Posterior vena cava (tissue), 2 donors: ENCODE measurements at regions not wholly inside any gene's neighbourhood (a gene's known extent, or its start where the extent isn't known, plus 50 kb on each side); places are given as distances from the start of the nearest gene placed in this dataset.
"Not testable (repeated sequence)": the region's sequence is repeated elsewhere in the genome, so short reads cannot be mapped to it uniquely, and the experiment has no call there.

Experiments
- DNase-seq: peaks from one replicate; pipeline ENCODE4 v3.0.0-alpha.2; 2020; ENCODE audit warnings: low spot score
- intact Hi-C, 2 donors: fragments of 100-400 bp; cut with DNase I; formaldehyde crosslinking; loops; one replicate each; pipeline versions ENCODE4 v1.14.1 to v1.14.2; 2022 to 2023
- donor health status: DM: yes; HTN: yes; CAD: no.
- donor health status: DM: yes; HTN: yes; CAD: no.

DNA sequence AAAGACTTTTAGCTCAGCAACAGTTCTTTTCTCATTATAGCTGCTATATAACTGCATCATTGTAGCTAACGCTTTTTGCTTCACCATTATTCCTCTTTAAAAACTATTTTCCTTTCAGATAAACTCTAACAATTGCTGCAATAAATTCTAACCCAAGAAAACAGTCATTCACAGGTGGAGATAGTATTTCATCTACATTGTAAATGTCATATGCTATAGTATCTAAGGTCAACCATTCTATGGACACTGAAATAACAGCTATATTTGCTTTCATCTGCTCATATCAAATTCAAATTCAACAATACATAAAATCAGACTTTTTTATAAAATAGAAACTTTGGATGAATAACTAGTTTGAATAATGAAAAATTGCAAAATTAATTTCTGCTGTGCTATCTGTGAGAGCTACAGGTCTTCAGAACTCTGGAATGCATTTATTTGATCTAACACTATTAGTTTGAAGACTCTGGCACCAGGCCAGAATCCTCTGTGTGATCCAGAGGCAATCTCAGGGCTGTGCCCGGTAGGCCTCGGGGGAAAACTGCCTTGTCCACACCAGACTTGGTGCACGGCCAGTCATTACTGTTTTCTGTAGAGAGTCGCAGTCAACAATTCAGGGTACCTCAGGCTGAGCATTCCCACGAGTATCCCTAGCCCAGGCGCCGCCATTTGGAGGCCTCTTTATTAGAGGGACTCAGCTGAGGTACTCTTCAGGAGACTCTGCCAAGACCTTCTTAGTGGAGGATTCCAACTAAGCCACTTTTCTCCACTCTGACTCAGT lies 332.4 kb downstream of the SLC7A11 start:
- intact Hi-C loops, result no loop called here
- no peak for DNase-seq

GRCh38 chr4:137905930-137906329 lies 336.2 kb downstream of the SLC7A11 start:
- intact Hi-C loops, result no loop called here
- no peak for DNase-seq

DNA sequence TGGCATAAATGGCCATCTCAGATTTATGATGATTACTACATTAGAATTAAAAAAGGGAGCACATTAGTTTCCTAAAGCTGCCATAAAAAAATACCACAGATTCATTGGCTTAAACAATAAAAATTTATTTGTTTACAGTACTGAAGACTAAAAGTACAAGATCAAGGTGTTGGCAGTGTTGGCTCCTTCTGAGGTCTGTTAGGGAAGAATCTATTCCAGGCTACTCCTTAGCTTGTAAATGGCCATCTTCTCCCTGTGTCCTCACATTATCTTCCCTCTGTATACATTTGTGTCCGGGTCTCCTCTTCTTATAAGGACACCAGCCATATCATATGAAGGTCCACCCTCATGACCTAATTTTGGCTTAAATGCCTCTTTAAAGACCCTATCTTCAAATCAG lies 341.0 kb downstream of the SLC7A11 start:
- DNase-seq, result no peak
- intact Hi-C loops, result no loop called here

DNA sequence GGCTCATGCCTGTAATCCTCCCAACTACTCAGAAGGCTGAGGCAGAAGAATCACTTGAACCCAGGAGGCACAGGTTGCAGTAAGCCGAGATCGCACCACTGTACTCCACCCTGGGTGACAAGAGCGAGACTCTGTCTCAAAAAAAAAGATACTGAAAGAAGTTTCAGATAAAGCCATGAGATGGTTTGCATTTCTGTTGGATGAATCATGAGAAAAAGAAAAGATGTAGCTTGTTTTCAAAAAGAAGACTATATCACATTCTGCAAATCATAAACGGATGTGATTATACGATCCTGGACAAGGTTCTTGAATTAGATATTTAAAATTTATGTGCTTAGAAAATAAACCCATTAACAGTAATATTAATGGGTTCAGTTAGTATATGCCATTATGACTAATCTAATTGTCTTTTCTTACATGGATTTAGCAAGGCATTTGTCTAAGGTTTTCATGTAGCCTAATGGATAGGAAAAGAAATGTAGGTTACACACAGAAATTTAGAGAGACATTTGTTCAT lies 345.9 kb downstream of the SLC7A11 start:
- intact Hi-C loops, result no loop called here
- no peak for DNase-seq

DNA sequence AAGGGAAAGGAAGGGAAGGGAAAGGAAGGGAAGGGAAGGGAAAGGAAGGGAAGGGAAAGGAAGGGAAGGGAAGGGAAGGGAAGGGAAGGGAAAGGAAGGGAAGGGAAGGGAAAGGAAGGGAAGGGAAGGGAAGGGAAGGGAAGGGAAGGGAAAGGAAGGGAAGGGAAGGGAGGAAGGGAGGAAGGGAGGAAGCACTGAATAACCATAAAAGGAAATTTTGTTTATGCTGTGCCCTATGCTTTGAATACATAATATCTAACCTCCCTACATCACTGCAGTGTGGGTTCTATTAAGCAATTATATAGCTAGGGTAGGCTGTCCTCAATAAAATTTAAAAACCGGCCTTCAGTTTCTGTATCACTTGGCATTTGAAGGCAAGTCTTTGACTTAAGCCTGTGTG lies 346.6 kb downstream of the SLC7A11 start:
- intact Hi-C loops, result not testable (repeated sequence)

DNA sequence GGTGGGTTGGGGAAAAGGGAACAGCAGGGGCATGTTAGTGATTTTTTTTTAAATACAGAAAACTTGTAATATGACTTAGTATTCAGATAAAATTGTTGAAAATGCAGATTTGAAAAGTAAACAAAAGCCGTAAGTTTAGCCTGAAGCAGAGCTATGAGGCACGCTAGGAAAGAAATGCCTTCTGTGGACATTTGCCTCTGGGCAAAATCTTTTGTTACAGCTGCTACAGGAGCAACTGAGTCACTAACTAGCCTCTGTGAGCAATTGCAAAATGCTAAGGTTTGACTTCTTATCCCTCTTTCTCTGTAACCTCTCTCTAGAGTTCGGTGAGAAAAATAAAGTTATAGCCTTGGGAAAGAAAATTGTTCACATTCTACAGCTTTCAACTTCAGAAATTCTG lies 350.0 kb downstream of the SLC7A11 start:
- intact Hi-C loops, result no loop called here
- DNase-seq, result no peak

More for the DNA sequence above, 346.6 kb downstream of the SLC7A11 start:
- DNase-seq, result not testable (repeated sequence)

DNA sequence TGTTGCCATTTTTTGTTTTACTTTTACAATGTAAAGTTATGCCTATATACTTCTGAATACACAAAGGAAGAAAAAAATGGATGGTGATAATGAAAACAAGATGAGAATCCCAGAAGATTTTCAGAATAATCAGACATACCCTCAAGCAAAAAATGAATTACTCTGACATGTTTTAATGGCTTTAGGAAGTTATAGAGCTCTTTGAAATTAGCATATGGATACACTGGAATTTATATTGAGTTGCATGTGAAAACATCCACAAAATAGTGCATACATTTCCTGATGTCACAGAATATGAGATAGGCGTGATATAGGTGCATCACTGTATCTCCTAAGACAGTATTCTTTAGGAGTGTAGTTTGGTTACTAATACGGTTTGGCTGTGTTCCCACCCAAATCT lies 351.3 kb downstream of the SLC7A11 start:
- intact Hi-C loops, result no loop called here
- DNase-seq, result no peak

DNA sequence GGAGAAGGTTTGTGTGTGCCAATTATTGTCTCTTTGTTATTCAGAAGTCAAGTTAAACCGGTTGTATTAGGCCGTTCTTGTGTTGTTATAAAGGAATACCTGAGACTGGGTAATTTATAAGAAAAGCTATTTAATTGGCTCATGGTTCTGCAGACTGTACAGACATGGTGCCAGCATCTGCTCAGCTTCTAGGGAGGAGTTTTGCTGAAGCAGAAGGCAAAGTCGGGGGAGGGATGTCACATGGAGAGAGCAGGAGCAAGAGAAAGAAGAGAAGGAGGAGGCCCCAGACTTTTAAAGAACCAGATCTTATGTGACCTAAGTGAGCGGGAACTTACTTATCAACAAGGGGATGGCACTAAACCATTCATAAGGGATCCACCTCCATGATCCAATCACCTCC lies 349.3 kb upstream of the PCDH18 start:
- no peak for DNase-seq
- intact Hi-C loops, result no loop called here

DNA sequence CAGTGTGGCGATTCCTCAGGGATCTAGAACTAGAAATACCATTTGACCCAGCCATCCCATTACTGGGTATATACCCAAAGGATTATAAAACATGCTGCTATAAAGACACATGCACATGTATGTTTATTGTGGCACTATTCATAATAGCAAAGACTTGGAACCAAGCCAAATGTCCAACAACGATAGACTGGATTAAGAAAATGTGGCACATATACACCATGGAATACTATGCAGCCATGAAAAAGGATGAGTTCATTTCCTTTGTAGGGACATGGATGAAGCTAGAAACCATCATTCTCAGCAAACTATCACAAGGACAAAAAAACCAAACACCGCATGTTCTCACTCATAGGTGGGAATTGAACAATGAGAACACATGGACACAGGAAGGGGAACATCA lies 335.8 kb upstream of the PCDH18 start:
- DNase-seq, intact Hi-C loops: not testable (repeated sequence)

- intact Hi-C loops, result no loop called here
- DNase-seq, result no peak
Measured at GRCh38 chr4:137866671-137867070, 334.4 kb upstream of the PCDH18 start.

DNA sequence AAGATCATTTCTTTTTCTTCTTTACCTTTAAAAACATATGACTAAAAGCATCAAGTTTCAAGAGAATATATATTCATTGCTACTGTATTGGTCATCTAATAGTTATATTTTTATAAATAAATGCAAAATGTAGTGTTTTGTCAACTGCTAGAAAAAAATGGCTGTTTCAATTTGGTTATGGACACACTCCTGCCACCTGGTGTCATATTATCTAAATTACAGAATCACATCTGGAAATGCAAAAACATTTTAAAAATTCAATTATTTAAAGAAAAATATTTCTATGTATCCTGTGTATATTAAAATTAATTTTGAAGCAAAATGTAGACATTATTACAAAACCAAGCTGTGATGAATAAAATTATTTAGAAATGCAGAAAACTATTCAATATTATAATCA lies 329.4 kb upstream of the PCDH18 start:
- intact Hi-C loops, result no loop called here
- no peak for DNase-seq

- intact Hi-C loops, result no loop called here
- no peak for DNase-seq
Measured at GRCh38 chr4:137853424-137853823, 321.1 kb upstream of the PCDH18 start.

GRCh38 chr4:137852326-137852725 lies 320.0 kb upstream of the PCDH18 start:
- intact Hi-C loops, result no loop called here
- no peak for DNase-seq

DNA sequence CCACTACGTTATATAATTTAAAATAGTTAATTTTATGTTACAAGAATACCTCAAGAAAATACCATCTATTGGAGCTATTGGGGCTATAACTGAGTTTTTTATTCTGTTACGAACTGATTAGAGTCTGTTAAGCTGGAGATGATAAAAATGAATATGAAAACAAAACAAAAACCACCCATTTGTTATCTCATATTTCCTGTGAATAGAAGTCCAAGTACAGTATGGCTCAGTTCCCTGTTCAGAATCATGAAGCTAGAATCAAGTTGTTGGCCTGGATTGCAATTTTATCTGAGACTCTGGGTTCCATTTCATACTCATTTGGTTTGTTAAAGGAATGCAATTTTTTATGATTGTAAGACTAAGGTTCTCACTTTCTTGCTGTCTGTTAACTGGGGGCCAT lies 319.1 kb upstream of the PCDH18 start:
- no peak for DNase-seq
- intact Hi-C loops, result no loop called here

GRCh38 chr4:137827945-137828344 lies 295.7 kb upstream of the PCDH18 start:
- intact Hi-C loops, DNase-seq: not testable (repeated sequence)

GRCh38 chr4:137825505-137825904 lies 293.2 kb upstream of the PCDH18 start:
- intact Hi-C loops, result no loop called here
- DNase-seq, result no peak

DNA sequence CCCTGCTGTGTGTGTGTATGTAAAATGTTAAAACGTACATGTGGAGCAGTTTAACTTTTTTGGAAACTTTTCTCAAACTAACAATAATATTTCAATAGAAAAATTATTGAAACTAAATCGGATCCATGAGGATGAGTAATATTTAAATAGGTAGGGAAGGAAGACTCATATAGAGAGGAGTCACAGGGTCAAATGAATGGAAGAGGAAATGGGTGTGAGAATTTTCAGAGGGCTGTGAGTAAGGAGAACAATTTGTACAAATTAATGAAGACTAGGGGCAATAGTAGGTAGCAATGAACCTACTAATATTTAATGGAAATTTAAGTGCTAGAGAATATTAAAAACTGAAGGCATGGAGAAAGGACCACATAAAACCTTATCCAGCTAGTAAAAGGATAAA lies 290.7 kb upstream of the PCDH18 start:
- intact Hi-C loops, result no loop called here
- no peak for DNase-seq

GRCh38 chr4:137819964-137820383 lies 287.7 kb upstream of the PCDH18 start:
- intact Hi-C loops, result no loop called here
- no peak for DNase-seq

DNA sequence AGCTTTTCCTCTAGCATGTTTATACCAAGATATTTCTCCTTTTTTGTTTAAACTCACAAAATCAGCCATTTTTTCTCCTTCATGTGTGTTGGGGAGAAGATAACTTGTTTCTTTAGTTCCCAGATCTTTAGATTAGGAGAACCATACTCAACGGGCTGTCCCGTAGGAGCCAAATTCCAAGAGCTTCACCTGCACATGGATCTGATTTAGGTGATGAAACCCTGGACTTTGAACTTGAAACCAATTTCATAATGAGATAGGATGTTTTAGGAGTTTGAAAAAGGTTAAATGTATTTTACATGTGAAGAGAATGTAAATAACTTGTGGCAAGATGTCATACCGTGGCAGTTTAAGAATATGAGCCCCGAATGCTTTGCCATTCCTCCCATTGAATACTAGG lies 280.0 kb upstream of the PCDH18 start:
- intact Hi-C loops, result no loop called here
- DNase-seq, result no peak

DNA sequence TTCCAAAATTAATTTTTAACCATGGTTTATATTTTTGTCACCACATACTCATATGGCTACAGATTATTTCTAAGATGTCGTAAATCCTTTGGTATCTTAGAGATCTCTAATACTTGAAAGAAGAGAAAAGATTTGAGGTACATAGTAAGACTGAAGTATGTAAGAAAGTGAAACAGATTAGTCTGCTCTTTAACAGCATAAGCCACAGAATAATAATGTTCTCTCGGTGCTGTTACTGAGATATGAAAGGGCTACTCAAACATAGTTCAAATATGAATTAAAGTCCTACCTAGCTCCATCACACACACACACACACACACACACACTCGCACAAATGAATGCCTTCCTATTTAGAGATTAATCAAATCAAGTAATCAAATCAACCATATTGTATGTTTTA lies 274.1 kb upstream of the PCDH18 start:
- intact Hi-C loops, result no loop called here
- DNase-seq, result no peak

- no peak for DNase-seq
- intact Hi-C loops, result no loop called here
Measured at GRCh38 chr4:137804906-137805495, 272.7 kb upstream of the PCDH18 start.
